Mesenchymal stem cell (in vitro differentiated cells and primary cell): ENCODE measurements at regions not wholly inside any gene's neighbourhood (a gene's known extent, or its start where the extent isn't known, plus 50 kb on each side); places are given as distances from the start of the nearest gene placed in this dataset.

Experiments used
- DNase-seq: peaks from one replicate; pipeline ENCODE4 v3.0.0-alpha.2; 2013
- H2AFZ ChIP-seq: one replicate; pipeline ENCODE4 v1.6.1; 2013; ENCODE audit warnings: low read depth, mild to moderate bottlenecking, control low read depth, inconsistent platforms, low read length, moderate library complexity
- H2AK5ac ChIP-seq: 2 replicates; pipeline ENCODE4 v1.6.1; 2013; ENCODE audit warnings: low read length, moderate library complexity, mild to moderate bottlenecking, inconsistent platforms; ENCODE audit not compliant: severe bottlenecking
- H2BK120ac ChIP-seq: one replicate; pipeline ENCODE4 v1.6.1; 2013; ENCODE audit warnings: low read depth, mild to moderate bottlenecking, inconsistent platforms, low read length, moderate library complexity
- H2BK12ac ChIP-seq, 2 experiments: one replicate each; pipeline ENCODE4 v1.6.1; 2013; ENCODE audit warnings: inconsistent platforms in 2 of 2, low read length in 2 of 2, mild to moderate bottlenecking in 2 of 2, moderate library complexity in 2 of 2, control low read depth in 1 of 2
- H2BK15ac ChIP-seq: one replicate; pipeline ENCODE4 v1.6.1; 2013; ENCODE audit warnings: mild to moderate bottlenecking, low read depth, inconsistent platforms; ENCODE audit not compliant: poor library complexity, severe bottlenecking
- H2BK5ac ChIP-seq: 2 replicates; pipeline ENCODE4 v1.6.1; 2013; ENCODE audit warnings: low read depth, mild to moderate bottlenecking, low read length, control low read depth, inconsistent platforms; ENCODE audit not compliant: poor library complexity, severe bottlenecking
- H3K14ac ChIP-seq, 2 experiments: one replicate each; pipeline ENCODE4 v1.6.1; 2013; ENCODE audit warnings: inconsistent platforms in 2 of 2, low read length in 2 of 2, control low read depth in 1 of 2, mild to moderate bottlenecking in 1 of 2, moderate library complexity in 1 of 2
- H3K18ac ChIP-seq, 2 experiments: one replicate each; pipeline ENCODE4 v1.6.1; 2013; ENCODE audit warnings: inconsistent platforms in 2 of 2, low read length in 2 of 2, control low read depth in 1 of 2, low read depth in 1 of 2, mild to moderate bottlenecking in 1 of 2
- H3K23ac ChIP-seq, 2 experiments: one replicate each; pipeline ENCODE4 v1.6.1; 2013; ENCODE audit warnings: inconsistent platforms in 2 of 2, low read length in 2 of 2, mild to moderate bottlenecking in 2 of 2, moderate library complexity in 2 of 2, control low read depth in 1 of 2
- H3K27ac ChIP-seq: 2 replicates; pipeline ENCODE4 v1.5.1; 2013; ENCODE audit warnings: mild to moderate bottlenecking, moderate library complexity, low read length, control low read depth, inconsistent platforms; ENCODE audit not compliant: poor library complexity, severe bottlenecking
- H3K27me3 ChIP-seq, 2 experiments: 2 replicates each; pipeline versions ENCODE4 v1.6.1 to v1.7.0; 2013; ENCODE audit warnings: low read length in 2 of 2, mild to moderate bottlenecking in 2 of 2, moderate library complexity in 2 of 2, control low read depth in 1 of 2, inconsistent platforms in 1 of 2; ENCODE audit not compliant: control insufficient read depth in 1 of 2, insufficient read depth in 1 of 2
- H3K36me3 ChIP-seq, 2 experiments: 2 replicates each; pipeline versions ENCODE4 v1.6.1 to v1.7.0; 2013; ENCODE audit warnings: low read length in 2 of 2, control low read depth in 1 of 2, inconsistent platforms in 1 of 2, low read depth in 1 of 2, mild to moderate bottlenecking in 1 of 2; ENCODE audit not compliant: insufficient read depth in 2 of 2, control insufficient read depth in 1 of 2
- H3K4ac ChIP-seq, 2 experiments: one replicate each; pipeline ENCODE4 v1.6.1; 2013; ENCODE audit warnings: inconsistent platforms in 2 of 2, low read length in 2 of 2, mild to moderate bottlenecking in 2 of 2, moderate library complexity in 2 of 2, control low read depth in 1 of 2, low read depth in 1 of 2
- H3K4me1 ChIP-seq: 2 replicates; pipeline ENCODE4 v1.6.1; 2013; ENCODE audit warnings: low read depth, low read length, control low read depth; ENCODE audit not compliant: control insufficient read depth, insufficient read depth
- H3K4me2 ChIP-seq: 2 replicates; pipeline ENCODE4 v1.6.1; 2013; ENCODE audit warnings: low read length, mild to moderate bottlenecking, inconsistent platforms; ENCODE audit not compliant: poor library complexity, severe bottlenecking
- H3K4me3 ChIP-seq, 2 experiments: 2 replicates each; pipeline versions ENCODE4 v1.5.1 to v1.7.0; 2013; ENCODE audit warnings: low read length in 2 of 2, mild to moderate bottlenecking in 2 of 2, control low read depth in 1 of 2, low read depth in 1 of 2; ENCODE audit not compliant: insufficient read depth in 1 of 2
- H3K79me1 ChIP-seq: replicated peaks from 2 replicates; pipeline ENCODE4 v1.6.1; 2013; ENCODE audit warnings: mild to moderate bottlenecking, control low read depth, low read length, inconsistent platforms; ENCODE audit not compliant: poor library complexity, severe bottlenecking
- H3K9ac ChIP-seq: 2 replicates; pipeline ENCODE4 v1.7.0; 2013; ENCODE audit warnings: mild to moderate bottlenecking, low read length, moderate library complexity
- H3K9me3 ChIP-seq: 2 replicates; pipeline ENCODE4 v1.7.0; 2013; ENCODE audit warnings: mild to moderate bottlenecking, low read length; ENCODE audit not compliant: control insufficient read depth
- H4K8ac ChIP-seq: one replicate; pipeline ENCODE4 v1.6.1; 2013; ENCODE audit warnings: inconsistent platforms, mild to moderate bottlenecking, low read length, moderate library complexity
- H4K91ac ChIP-seq: one replicate; pipeline ENCODE4 v1.6.1; 2013; ENCODE audit warnings: mild to moderate bottlenecking, low read length, inconsistent platforms
- WGBS: methylation state at CpG from one replicate; pipeline ENCODE4 v1.1.7; 2013; ENCODE audit warnings: mixed read lengths; 5-methylcytosine and 5-hydroxymethylcytosine counted together

- no peak overlapping the region for H3K4me2 ChIP-seq
- no peak overlapping the region for H2BK15ac ChIP-seq
- H3K27me3 ChIP-seq = no peaks in the 10 kb centered on the region
- H3K14ac ChIP-seq = no peak overlapping the region
- peak overlapping the region in 1 of 2 experiments; percentile 42 for H2BK12ac ChIP-seq
- no peak for DNase-seq
- H3K9ac ChIP-seq = peak overlapping the region; percentile 1
- H3K18ac ChIP-seq = peak overlapping the region in 1 of 2 experiments; percentile 31
- H2BK5ac ChIP-seq = no peak overlapping the region
- peaks cover 11% of the 10 kb centered on the region for H3K9me3 ChIP-seq
- no peaks in the 10 kb centered on the region for H3K36me3 ChIP-seq
- H2AK5ac ChIP-seq = no peak overlapping the region
- no peak overlapping the region for H3K27ac ChIP-seq
- H2AFZ ChIP-seq = no peak overlapping the region
- peaks cover 2% of the 10 kb centered on the region for H3K4me1 ChIP-seq
- peak overlapping the region; percentile 3 to 20 for H3K4me3 ChIP-seq
- H2BK120ac ChIP-seq = no peak overlapping the region
- WGBS = 69% methylated on average over 4 of the region's 7 CpGs
- no peak overlapping the region for H3K4ac ChIP-seq
- peak overlapping the region in 1 of 2 experiments; percentile 72 for H3K23ac ChIP-seq
- no peak overlapping the region for H4K8ac ChIP-seq
- no peaks in the 10 kb centered on the region for H3K79me1 ChIP-seq
- H4K91ac ChIP-seq = no peak overlapping the region
Measured at GRCh38 chr1:214847071-214847810, 235.3 kb upstream of the KCNK2 start.

GRCh38 chr1:214848101-214848500 lies 234.4 kb upstream of the KCNK2 start:
- H2BK12ac ChIP-seq = no peak overlapping the region
- H3K4me3 ChIP-seq = no peak overlapping the region
- no peaks in the 10 kb centered on the region for H3K27me3 ChIP-seq
- no peak overlapping the region for H4K91ac ChIP-seq
- no peaks in the 10 kb centered on the region for H3K79me1 ChIP-seq
- DNase-seq = no peak
- H2BK120ac ChIP-seq = no peak overlapping the region
- no peak overlapping the region for H3K27ac ChIP-seq
- H3K4ac ChIP-seq = no peak overlapping the region
- no peak overlapping the region for H2AFZ ChIP-seq
- no peak overlapping the region for H4K8ac ChIP-seq
- H3K23ac ChIP-seq = no peak overlapping the region
- no peak overlapping the region for H3K18ac ChIP-seq
- H2BK5ac ChIP-seq = no peak overlapping the region
- no CpG with 5 or more reads among the region's 2 CpGs for WGBS
- no peak overlapping the region for H2BK15ac ChIP-seq
- peaks cover 11% of the 10 kb centered on the region for H3K9me3 ChIP-seq
- no peak overlapping the region for H3K14ac ChIP-seq
- H3K9ac ChIP-seq = no peak overlapping the region
- no peaks in the 10 kb centered on the region for H3K36me3 ChIP-seq
- no peak overlapping the region for H3K4me2 ChIP-seq
- peaks cover 2% of the 10 kb centered on the region for H3K4me1 ChIP-seq
- H2AK5ac ChIP-seq = no peak overlapping the region

GRCh38 chr1:214850432-214851050 lies 232.0 kb upstream of the KCNK2 start:
- H3K18ac ChIP-seq = no peak overlapping the region
- no peak overlapping the region for H2BK120ac ChIP-seq
- no peak overlapping the region for H3K9ac ChIP-seq
- 89% methylated on average over 3 of the region's 3 CpGs for WGBS
- H3K14ac ChIP-seq = no peak overlapping the region
- no peak overlapping the region for H2AK5ac ChIP-seq
- no peaks in the 10 kb centered on the region for H3K27me3 ChIP-seq
- no peak overlapping the region for H2BK12ac ChIP-seq
- peaks cover 2% of the 10 kb centered on the region for H3K4me1 ChIP-seq
- H3K79me1 ChIP-seq = no peaks in the 10 kb centered on the region
- H2BK5ac ChIP-seq = no peak overlapping the region
- H3K36me3 ChIP-seq = no peaks in the 10 kb centered on the region
- peaks cover 11% of the 10 kb centered on the region for H3K9me3 ChIP-seq
- no peak overlapping the region for H4K91ac ChIP-seq
- no peak overlapping the region for H3K27ac ChIP-seq
- no peak overlapping the region for H3K4ac ChIP-seq
- no peak overlapping the region for H3K4me2 ChIP-seq
- H2BK15ac ChIP-seq = no peak overlapping the region
- H3K4me3 ChIP-seq = peak overlapping the region in 1 of 2 experiments; percentile 21
- H4K8ac ChIP-seq = no peak overlapping the region
- DNase-seq = peak; percentile 42
- no peak overlapping the region for H2AFZ ChIP-seq
- no peak overlapping the region for H3K23ac ChIP-seq

GRCh38 chr1:214853340-214853739 lies 229.2 kb upstream of the KCNK2 start:
- no peak overlapping the region for H2AFZ ChIP-seq
- H2BK12ac ChIP-seq = no peak overlapping the region
- no peak overlapping the region for H2BK15ac ChIP-seq
- no peak overlapping the region for H3K4me3 ChIP-seq
- no peak for DNase-seq
- no peaks in the 10 kb centered on the region for H3K27me3 ChIP-seq
- no peak overlapping the region for H3K27ac ChIP-seq
- no peak overlapping the region for H3K18ac ChIP-seq
- H3K4me1 ChIP-seq = no peaks in the 10 kb centered on the region
- WGBS = 90% methylated on average over 4 of the region's 4 CpGs
- no peak overlapping the region for H4K91ac ChIP-seq
- no peak overlapping the region for H3K4ac ChIP-seq
- no peak overlapping the region for H2BK5ac ChIP-seq
- H2BK120ac ChIP-seq = no peak overlapping the region
- no peaks in the 10 kb centered on the region for H3K79me1 ChIP-seq
- no peak overlapping the region for H3K9ac ChIP-seq
- peaks cover 11% of the 10 kb centered on the region for H3K9me3 ChIP-seq
- H2AK5ac ChIP-seq = no peak overlapping the region
- H3K14ac ChIP-seq = no peak overlapping the region
- H3K36me3 ChIP-seq = no peaks in the 10 kb centered on the region
- H3K4me2 ChIP-seq = no peak overlapping the region
- H4K8ac ChIP-seq = no peak overlapping the region
- H3K23ac ChIP-seq = no peak overlapping the region
